GM12865 (cell line): ENCODE measurements at regions not wholly inside any gene's neighbourhood (a gene's known extent, or its start where the extent isn't known, plus 50 kb on each side); places are given as distances from the start of the nearest gene placed in this dataset.

Experiments used
- DNase-seq: peaks from one replicate; pipeline ENCODE4 v3.0.0; 2010; ENCODE audit warnings: low read depth
- H3K4me3 ChIP-seq: 2 replicates; pipeline ENCODE4 v1.5.1; 2011; ENCODE audit warnings: mild to moderate bottlenecking, low read depth, low read length, control low read depth
- CTCF ChIP-seq: IDR thresholded peaks from 2 replicates; pipeline ENCODE4 v1.5.1; 2011; ENCODE audit warnings: low read length, control low read depth, low read depth, inconsistent platforms; ENCODE audit not compliant: insufficient read depth; ENCODE audit errors: missing control alignments

GRCh38 chr3:176554264-176554663 lies 643.0 kb downstream of the TBL1XR1 start:
- H3K4me3 ChIP-seq, result no peak overlapping the region
- TF ChIP-seq CTCF, result no peak
- DNase-seq, result no peak

- DNase-seq, result no peak
- H3K4me3 ChIP-seq, result no peak overlapping the region
- no peak for TF ChIP-seq CTCF
Measured at GRCh38 chr3:176526942-176527341, 670.3 kb downstream of the TBL1XR1 start.

GRCh38 chr3:176526225-176526624 lies 671.1 kb downstream of the TBL1XR1 start:
- DNase-seq, result no peak
- H3K4me3 ChIP-seq, result no peak overlapping the region
- no peak for TF ChIP-seq CTCF

GRCh38 chr3:176523114-176523513 lies 674.2 kb downstream of the TBL1XR1 start:
- DNase-seq, result no peak
- no peak overlapping the region for H3K4me3 ChIP-seq
- no peak for TF ChIP-seq CTCF

- no peak overlapping the region for H3K4me3 ChIP-seq
- DNase-seq, result no peak
- TF ChIP-seq CTCF, result no peak
Measured at GRCh38 chr3:176522436-176522835, 674.8 kb downstream of the TBL1XR1 start.

GRCh38 chr3:176521531-176522175 lies 675.6 kb downstream of the TBL1XR1 start:
- DNase-seq, result no peak
- H3K4me3 ChIP-seq, result no peak overlapping the region
- TF ChIP-seq CTCF, result no peak

- peak; percentile 23 for TF ChIP-seq CTCF
- no peak overlapping the region for H3K4me3 ChIP-seq
- DNase-seq, result peak; percentile 50
Measured at GRCh38 chr3:176514297-176514696, 683.0 kb downstream of the TBL1XR1 start.
